Activated naive CD8-positive, alpha-beta T cell treated with anti-CD3 and anti-CD28 coated beads for 36 hours (primary cell): ENCODE measurements at regions not wholly inside any gene's neighbourhood (a gene's known extent, or its start where the extent isn't known, plus 50 kb on each side); places are given as distances from the start of the nearest gene placed in this dataset.
"Not testable (repeated sequence)": the region's sequence is repeated elsewhere in the genome, so short reads cannot be mapped to it uniquely, and the experiment has no call there.

Experiments used
- DNase-seq: peaks from one replicate; pipeline ENCODE4 v3.0.0; 2021
- H3K27ac Mint-ChIP-seq: one replicate; pipeline ENCODE4 v1.8.0; 2022; ENCODE audit warnings: mild to moderate bottlenecking, moderate library complexity, mixed read lengths
- H3K27me3 Mint-ChIP-seq: one replicate; pipeline ENCODE4 v1.8.0; 2022; ENCODE audit warnings: mild to moderate bottlenecking, mixed read lengths
- H3K36me3 Mint-ChIP-seq: one replicate; pipeline ENCODE4 v1.8.0; 2021; ENCODE audit warnings: mild to moderate bottlenecking, mixed read lengths
- H3K4me1 Mint-ChIP-seq: one replicate; pipeline ENCODE4 v1.8.0; 2021; ENCODE audit warnings: mixed read lengths
- H3K4me3 Mint-ChIP-seq: one replicate; pipeline ENCODE4 v1.8.0; 2022; ENCODE audit warnings: mild to moderate bottlenecking, moderate library complexity, mixed read lengths
- H3K9me3 Mint-ChIP-seq: one replicate; pipeline ENCODE4 v1.8.0; 2022; ENCODE audit warnings: mixed read lengths

DNA sequence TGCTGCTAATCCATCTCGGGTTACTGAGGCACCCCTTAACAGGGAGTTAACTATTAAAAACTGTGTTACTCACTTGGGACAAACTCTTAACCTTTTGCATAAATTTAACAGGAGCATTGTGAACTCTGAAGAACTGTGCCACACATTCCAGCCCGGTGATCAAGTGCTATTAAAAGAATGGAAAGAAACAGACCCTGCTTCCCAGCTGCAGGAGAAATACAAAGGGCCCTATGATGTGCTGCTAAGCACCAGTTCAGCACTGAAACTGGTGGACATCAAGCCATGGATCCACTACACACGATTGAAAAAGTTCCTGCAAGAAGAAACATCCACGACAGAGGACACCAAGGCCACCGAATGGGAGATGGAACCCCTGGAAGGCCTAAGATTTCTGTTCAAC lies 114.7 kb upstream of the PLCL2 start:
- Mint-ChIP-seq H3K9me3 (no peaks in the 10 kb centered on the region), H3K27ac (no peak overlapping the region), H3K27me3 (peaks cover 6% of the 10 kb centered on the region), H3K4me1 (peaks cover 17% of the 10 kb centered on the region), H3K4me3 (no peak overlapping the region), H3K36me3 (peaks cover 4% of the 10 kb centered on the region)
- DNase-seq: no peak

DNA sequence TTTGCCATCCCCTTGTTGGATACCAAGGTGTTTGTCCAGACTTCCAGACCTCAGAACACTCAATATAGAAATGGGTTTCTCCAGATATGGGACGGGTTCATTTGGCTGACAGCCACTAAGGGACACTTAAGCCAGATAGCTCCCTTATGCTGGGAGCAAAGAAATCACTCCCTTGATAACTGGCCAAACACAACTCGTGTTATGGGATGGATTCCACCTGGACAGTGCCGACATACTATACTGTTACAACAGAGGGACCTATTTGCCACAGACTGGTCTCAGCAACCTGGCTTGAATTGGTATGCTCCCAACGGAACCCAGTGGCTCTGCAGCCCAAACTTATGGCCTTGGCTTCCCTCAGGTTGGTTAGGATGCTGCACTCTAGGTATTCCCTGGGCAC lies 114.0 kb upstream of the PLCL2 start:
- Mint-ChIP-seq H3K27me3 (peaks cover 11% of the 10 kb centered on the region), H3K36me3 (peaks cover 4% of the 10 kb centered on the region), H3K4me1 (peaks cover 19% of the 10 kb centered on the region), H3K27ac (no peak overlapping the region), H3K4me3 (no peak overlapping the region), H3K9me3 (no peaks in the 10 kb centered on the region)
- no peak for DNase-seq

DNA sequence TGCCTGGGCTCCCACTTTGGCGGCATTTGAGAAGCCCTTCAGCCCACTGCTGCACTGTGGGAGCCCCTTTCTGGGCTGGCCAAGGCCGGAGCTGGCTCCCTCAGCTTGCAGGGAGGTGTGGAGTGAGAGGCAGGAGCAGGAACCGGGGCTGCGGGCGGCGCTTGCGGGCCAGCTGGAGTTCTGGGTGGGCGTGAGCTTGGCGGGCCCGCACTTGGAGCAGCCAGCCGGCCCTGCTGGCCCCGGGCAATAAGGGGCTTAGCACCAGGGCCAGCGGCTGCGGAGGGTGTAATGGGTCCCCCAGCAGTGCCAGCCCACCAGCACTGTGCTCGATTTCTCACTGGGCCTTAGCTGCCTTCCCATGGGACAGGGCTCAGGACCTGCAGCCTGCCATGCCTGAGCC lies 111.2 kb upstream of the PLCL2 start:
- Mint-ChIP-seq H3K27me3 (peaks cover 13% of the 10 kb centered on the region), H3K4me1 (peaks cover 19% of the 10 kb centered on the region)

DNA sequence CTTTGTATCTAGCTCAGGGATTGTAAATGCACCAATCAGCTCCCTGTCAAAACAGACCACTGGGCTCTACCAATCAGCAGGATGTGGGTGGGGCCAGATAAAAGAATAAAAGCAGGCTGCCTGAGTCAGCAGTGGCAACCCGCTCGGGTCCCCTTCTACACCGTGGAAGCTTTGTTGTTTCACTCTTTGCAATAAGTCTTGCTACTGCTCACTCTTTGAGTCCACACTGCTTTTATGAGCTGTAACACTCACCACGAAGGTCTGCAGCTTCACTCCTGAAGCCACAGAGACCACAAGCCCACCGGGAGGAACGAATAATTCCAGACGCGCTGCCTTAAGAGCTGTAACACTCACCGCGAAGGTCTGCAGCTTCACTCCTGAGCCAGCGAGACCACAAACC lies 110.2 kb upstream of the PLCL2 start:
- Mint-ChIP-seq H3K4me3 (peak overlapping the region; percentile 55), H3K4me1 (peaks cover 19% of the 10 kb centered on the region), H3K27me3 (peaks cover 13% of the 10 kb centered on the region), H3K27ac (peak overlapping the region; percentile 52)
- not testable (repeated sequence) for H3K9me3 Mint-ChIP-seq, H3K36me3 Mint-ChIP-seq
- peak; percentile 13 for DNase-seq

More for the DNA sequence above, 111.2 kb upstream of the PLCL2 start:
- not testable (repeated sequence) for H3K4me3 Mint-ChIP-seq, H3K36me3 Mint-ChIP-seq, H3K9me3 Mint-ChIP-seq, DNase-seq, H3K27ac Mint-ChIP-seq

DNA sequence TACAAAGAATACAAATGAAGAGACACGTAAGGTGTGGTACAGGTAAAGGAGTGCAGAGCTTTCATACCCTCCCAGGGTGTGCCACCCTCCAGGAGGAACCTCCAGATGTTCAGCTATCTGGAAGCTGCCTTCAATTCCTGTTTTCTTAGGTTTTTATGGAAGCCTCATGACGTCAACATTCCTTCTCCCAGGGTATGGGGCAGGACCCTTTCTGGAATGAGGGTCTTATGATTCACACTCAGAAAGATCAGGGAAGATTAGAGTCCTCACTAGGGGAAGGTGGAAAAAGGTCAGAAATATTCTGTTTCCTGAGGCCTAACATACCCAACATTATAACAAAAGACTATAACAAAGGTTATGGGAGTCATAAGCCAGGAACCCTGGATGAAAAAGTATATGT lies 99.8 kb upstream of the PLCL2 start:
- Mint-ChIP-seq H3K9me3 (no peaks in the 10 kb centered on the region), H3K27me3 (no peaks in the 10 kb centered on the region), H3K27ac (no peak overlapping the region), H3K4me3 (no peak overlapping the region), H3K4me1 (peaks cover under 1% of the 10 kb centered on the region), H3K36me3 (no peaks in the 10 kb centered on the region)
- no peak for DNase-seq

DNA sequence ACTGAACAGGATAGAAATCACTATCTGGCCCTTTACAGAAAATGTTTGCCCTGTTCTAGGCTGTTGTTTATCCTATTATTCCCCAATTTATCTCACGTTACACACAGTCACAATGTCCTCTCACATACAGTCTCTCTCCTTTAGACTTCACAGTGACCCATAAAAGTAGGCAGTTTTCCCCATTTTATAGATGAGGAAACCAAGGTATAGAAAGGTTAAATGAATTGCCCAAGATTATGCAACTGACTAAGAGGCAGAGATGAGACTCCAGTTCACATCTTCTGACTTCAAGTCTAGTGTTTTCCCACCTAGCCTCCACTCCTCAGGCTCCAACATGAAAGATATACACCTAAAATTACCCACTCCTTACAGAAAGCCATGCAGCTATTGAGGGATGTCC lies 99.3 kb upstream of the PLCL2 start:
- Mint-ChIP-seq H3K27ac (no peak overlapping the region), H3K4me3 (no peak overlapping the region), H3K4me1 (peaks cover 5% of the 10 kb centered on the region), H3K36me3 (peaks cover 3% of the 10 kb centered on the region), H3K9me3 (peaks cover 3% of the 10 kb centered on the region), H3K27me3 (no peaks in the 10 kb centered on the region)
- DNase-seq: no peak

DNA sequence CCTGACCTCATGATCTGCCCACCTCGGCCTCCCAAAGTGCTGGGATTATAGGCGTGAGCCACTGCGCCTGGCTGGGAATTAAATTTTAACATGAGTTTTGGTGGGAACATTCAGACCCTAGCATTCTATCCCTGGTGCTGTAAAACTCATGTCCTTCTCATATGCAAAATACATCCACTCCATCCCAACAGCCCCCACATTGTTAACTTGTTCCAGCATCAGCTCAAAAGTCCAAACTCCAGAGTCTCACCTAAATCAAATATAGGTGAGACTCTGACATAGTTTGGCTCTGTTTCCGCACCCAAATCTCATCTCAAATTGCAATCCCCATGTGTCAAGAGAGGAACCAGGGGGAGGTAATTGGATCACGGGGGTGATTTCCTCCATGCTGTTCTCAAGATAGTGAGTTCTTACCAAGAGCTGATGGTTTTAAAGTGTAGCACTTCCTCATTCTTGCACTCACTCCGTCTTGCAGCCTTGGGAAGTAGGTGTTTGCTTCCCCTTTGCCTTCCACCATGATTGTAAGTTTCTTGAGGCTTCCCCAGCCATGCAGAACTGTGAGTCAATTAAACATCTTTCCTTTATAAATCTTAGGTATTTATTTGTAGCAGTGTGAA lies 96.2 kb upstream of the PLCL2 start:
- Mint-ChIP-seq H3K9me3 (peaks cover 3% of the 10 kb centered on the region), H3K27me3 (peaks cover 4% of the 10 kb centered on the region), H3K4me1 (peaks cover 14% of the 10 kb centered on the region), H3K27ac (no peak overlapping the region), H3K4me3 (no peak overlapping the region), H3K36me3 (peaks cover 3% of the 10 kb centered on the region)
- DNase-seq: no peak

DNA sequence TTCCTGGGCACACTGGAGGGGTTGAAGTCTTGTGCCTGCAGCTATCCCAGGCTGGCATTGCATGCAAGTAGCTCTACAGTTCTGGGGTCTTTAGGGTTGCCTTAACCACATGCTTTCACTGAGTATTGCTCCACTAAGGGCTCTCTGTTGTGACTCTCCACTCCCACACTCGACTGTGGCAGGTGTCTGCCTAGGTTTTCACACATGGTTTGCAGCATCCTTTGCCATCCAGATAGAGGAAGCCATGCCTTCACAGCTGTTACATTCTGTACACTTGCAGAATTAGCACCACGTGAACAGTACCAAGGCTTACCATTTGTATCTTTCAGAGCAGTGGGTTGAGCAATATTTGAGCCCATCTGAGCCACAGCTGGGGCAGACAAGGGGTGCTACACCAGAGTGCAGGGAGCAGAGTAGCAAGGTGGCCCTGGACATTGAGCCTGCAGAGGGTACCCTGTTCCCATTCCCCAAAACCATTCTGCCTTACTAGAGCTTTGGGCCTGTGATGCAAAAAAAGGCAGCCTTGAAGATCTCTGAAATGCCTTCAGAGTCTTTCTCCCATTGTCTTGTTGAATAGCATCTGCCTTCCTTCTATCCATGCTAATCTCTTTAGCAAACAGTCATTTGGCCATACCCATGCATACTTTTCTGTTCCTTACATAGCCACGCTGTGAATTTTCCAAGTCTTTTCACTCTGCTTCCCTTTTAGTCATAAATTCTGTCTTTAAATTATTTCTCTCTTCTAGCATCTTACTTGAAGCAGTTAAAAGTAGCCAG lies 95.2 kb upstream of the PLCL2 start:
- no peak overlapping the region for H3K4me3 Mint-ChIP-seq

DNA sequence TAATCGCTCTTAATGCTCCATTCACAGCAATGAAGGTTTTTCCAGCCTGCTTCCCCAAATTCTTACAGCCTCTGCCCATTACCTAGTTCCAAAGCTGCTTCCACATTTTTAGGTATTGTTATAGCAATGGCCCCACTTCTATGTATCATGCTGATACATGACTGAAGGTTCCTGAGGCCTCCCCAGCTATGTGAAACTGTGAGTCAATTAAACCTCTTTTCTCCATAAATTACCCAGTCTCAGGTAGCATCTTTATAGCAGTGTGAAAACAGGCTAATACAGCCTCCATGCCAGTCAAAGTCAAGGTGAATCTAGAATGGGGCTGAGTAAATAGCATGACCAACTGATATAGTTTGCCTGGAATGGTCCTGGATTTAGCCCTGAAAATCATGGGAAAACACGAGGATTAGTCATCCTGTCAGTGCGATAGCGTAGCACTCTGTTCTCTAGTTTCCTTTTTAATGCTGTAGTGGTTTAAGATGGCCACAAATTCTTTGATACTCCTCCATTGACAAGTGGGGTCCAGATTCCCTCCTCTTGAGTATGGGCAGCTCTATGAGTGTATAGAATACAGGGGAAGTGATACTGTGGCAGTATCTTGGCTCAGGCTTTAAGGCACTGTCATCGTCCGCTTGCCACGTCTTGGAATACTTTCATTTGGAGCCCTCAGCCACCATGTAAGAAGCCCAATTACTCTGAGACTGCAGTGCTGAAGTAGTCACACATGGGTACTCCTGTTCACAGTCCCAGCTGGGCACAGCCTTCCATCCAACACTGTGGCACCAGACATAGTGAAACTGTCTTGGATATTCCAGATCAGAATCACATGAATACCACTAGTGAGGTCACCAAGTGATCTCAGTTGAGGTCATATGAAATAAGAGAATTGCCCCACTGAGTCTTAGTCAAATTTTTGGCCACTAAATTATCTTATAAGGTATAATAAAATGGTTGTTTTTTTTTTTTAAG lies 94.0 kb upstream of the PLCL2 start:
- Mint-ChIP-seq H3K4me3 (no peak overlapping the region), H3K27me3 (peaks cover 4% of the 10 kb centered on the region), H3K4me1 (peaks cover 14% of the 10 kb centered on the region), H3K27ac (no peak overlapping the region), H3K9me3 (peaks cover 3% of the 10 kb centered on the region), H3K36me3 (peaks cover 3% of the 10 kb centered on the region)
- no peak for DNase-seq

More for the DNA sequence above, 95.2 kb upstream of the PLCL2 start:
- no peak overlapping the region for H3K27ac Mint-ChIP-seq
- H3K27me3 Mint-ChIP-seq: peaks cover 4% of the 10 kb centered on the region
- peaks cover 3% of the 10 kb centered on the region for H3K36me3 Mint-ChIP-seq
- peaks cover 14% of the 10 kb centered on the region for H3K4me1 Mint-ChIP-seq
- no peak for DNase-seq
- peaks cover 3% of the 10 kb centered on the region for H3K9me3 Mint-ChIP-seq

DNA sequence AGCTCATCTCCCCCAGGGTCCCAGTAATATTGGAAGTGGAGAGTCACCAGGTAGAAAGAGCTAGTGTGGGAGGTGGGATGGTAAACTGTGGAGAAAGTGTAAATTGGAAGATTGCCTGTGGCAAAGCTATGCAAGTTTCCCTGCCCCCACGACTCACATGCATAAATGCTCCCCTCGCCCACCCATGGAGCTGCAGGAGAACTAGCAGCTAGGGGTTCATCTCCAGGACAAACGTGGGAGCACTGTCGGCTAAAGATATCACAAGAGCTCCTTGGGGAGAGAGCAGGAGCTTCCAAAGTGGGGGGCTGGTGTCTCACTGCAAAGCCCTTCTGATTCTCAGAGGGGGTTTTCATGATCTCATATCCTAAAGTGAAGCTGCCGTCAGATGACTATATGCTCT lies 91.4 kb upstream of the PLCL2 start:
- Mint-ChIP-seq H3K36me3 (peaks cover 3% of the 10 kb centered on the region), H3K27ac (no peak overlapping the region), H3K4me1 (peaks cover 28% of the 10 kb centered on the region), H3K9me3 (peaks cover 3% of the 10 kb centered on the region), H3K27me3 (peaks cover 4% of the 10 kb centered on the region), H3K4me3 (no peak overlapping the region)
- DNase-seq: no peak

DNA sequence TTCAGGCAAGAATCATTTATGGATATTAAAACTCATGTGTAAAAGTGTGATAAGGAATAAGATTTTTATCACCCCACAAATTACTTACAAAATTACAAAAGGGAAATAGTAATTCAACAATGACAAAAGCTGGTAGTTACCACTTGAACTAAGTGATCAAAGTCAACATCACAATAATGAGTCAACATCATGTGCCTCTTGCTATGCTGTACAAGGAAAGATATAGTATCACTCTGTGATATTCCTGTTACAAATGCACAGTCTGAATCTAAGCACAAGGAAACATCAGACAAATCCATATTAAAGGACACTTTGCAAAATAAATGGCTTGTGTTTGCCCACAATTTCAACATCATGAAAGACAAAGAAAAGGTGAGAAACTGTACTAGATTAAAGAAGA lies 90.5 kb upstream of the PLCL2 start:
- H3K27me3 Mint-ChIP-seq: peaks cover 4% of the 10 kb centered on the region
- H3K4me1 Mint-ChIP-seq: peaks cover 28% of the 10 kb centered on the region
- DNase-seq: no peak
- no peak overlapping the region for H3K27ac Mint-ChIP-seq
- H3K9me3 Mint-ChIP-seq: peaks cover 6% of the 10 kb centered on the region
- no peak overlapping the region for H3K4me3 Mint-ChIP-seq
- peaks cover 3% of the 10 kb centered on the region for H3K36me3 Mint-ChIP-seq

DNA sequence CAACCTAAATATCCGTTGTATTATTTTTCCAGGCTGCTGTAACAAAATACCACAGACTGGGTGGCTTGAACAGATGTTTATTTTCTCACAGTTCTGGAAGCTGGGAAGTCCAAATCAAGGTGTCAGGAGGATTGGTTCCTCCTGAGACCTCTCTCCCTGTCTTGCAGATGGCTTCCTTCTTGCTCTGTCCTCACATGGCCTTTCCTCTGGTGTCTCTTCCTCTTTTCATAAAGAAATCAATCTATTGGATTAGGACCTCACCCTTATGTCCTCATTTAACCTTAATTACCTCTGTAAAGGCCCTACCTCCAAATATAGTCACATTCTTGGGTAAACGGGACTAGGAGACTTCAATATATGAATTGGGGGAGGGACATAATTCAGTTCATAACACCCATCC lies 89.2 kb upstream of the PLCL2 start:
- no peak overlapping the region for H3K27ac Mint-ChIP-seq
- peaks cover 31% of the 10 kb centered on the region for H3K4me1 Mint-ChIP-seq
- no peak overlapping the region for H3K4me3 Mint-ChIP-seq
- no peak for DNase-seq
- H3K36me3 Mint-ChIP-seq: peaks cover 3% of the 10 kb centered on the region
- H3K9me3 Mint-ChIP-seq: peaks cover 5% of the 10 kb centered on the region
- peaks cover 4% of the 10 kb centered on the region for H3K27me3 Mint-ChIP-seq

DNA sequence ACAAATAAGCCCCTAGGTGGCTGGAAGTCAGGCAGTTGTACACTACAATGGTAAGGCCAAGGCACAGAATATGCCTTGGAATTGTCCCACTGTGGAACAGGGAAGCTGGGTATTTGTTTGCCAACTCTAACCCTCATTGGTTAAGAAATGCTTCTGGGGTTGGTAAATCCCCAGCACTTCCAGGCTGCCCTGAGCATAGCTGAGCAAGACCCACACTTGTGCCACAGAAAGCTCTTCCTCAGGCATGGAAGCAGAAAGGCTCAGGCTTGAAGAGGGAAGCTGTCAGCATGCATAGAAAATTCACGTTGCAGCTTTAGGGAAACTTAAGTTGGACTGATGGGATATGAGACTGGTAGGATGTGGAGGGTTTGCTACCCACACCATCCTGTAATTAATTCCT lies 86.9 kb upstream of the PLCL2 start:
- peaks cover 38% of the 10 kb centered on the region for H3K4me1 Mint-ChIP-seq
- no peaks in the 10 kb centered on the region for H3K27me3 Mint-ChIP-seq
- no peak overlapping the region for H3K4me3 Mint-ChIP-seq
- no peak for DNase-seq
- peaks cover 6% of the 10 kb centered on the region for H3K9me3 Mint-ChIP-seq
- peaks cover 4% of the 10 kb centered on the region for H3K36me3 Mint-ChIP-seq
- H3K27ac Mint-ChIP-seq: no peak overlapping the region

DNA sequence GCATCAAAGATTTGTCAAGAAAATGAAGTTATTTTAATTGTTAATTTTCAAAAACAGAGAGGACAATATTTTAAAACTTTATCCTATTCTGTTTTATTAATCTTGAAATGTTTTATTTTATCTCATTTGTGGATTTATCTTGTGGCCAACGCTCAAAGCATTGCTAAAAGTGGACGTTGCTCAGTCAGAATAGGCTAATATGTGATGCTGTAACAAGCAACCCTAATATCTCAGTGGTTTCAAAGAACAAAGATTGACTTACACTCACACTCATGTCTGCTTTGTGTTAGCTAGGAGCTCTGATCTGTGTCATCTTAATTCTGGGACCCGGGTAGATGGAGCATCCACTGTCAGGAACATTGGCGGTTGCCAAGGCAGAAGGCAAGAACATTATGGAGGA lies 86.0 kb upstream of the PLCL2 start:
- Mint-ChIP-seq H3K36me3 (peaks cover 4% of the 10 kb centered on the region), H3K27ac (no peak overlapping the region), H3K9me3 (peaks cover 6% of the 10 kb centered on the region), H3K4me3 (no peak overlapping the region), H3K27me3 (no peaks in the 10 kb centered on the region), H3K4me1 (peaks cover 35% of the 10 kb centered on the region)
- no peak for DNase-seq

DNA sequence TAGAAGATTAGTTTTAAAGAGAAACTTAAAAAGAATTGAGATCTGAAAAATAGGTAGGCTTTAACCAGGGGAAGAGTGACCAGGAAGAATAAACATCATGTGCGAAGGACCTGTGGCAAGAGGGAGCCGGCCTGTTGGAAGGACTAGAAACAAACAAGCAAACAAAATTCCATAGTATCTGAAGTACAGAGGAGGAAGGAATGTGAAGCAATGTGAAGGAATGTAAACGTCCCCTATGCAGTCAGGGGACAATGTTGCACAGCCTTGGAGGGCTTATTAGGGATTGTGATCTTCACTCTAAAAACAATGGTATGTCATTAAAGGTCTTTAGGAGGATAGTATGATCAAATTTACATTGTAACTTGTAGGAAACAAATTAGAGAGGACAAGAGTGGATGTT lies 84.4 kb upstream of the PLCL2 start:
- DNase-seq: no peak
- Mint-ChIP-seq H3K4me1 (peaks cover 35% of the 10 kb centered on the region), H3K36me3 (peaks cover 4% of the 10 kb centered on the region), H3K27me3 (no peaks in the 10 kb centered on the region), H3K4me3 (no peak overlapping the region), H3K27ac (peak overlapping the region; percentile 76), H3K9me3 (peaks cover 6% of the 10 kb centered on the region)
